Stimulated activated CD8-positive, alpha-beta memory T cell treated with anti-CD3 and anti-CD28 coated beads, Interleukin-7, amount 100 ng/mL, for 48 hours (primary cell): ENCODE measurements at regions not wholly inside any gene's neighbourhood (a gene's known extent, or its start where the extent isn't known, plus 50 kb on each side); places are given as distances from the start of the nearest gene placed in this dataset.

Source experiments
- DNase-seq, 2 donors: peaks; one replicate each; pipeline ENCODE4 v3.0.0-alpha.2; 2020; ENCODE audit warnings: low read depth in 1 of 2; ENCODE audit errors: extremely low read depth in 1 of 2

DNA sequence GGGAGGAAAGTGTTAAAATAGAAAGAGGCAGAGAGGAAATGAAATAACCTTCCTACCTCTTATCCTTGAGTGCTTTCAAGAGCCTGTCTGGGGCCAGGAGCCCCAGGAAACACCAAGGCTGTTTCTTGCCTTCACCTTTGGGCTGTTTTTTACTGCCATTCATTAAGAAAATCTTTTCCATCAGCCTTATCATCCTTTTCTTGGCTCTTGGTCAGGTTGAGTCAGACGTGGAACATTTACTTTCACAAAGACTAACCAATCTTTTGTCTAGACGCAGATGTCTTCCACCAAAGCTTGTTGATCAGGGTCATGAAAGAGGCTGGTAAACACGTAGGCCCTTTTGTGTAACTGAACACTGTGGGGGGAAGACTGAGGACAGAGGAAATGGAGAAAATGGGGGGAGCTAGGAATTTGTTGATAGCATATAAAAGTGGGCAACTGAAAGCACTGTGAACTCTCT lies 151.0 kb upstream of the THBS1 start:
- DNase-seq: no peak

DNA sequence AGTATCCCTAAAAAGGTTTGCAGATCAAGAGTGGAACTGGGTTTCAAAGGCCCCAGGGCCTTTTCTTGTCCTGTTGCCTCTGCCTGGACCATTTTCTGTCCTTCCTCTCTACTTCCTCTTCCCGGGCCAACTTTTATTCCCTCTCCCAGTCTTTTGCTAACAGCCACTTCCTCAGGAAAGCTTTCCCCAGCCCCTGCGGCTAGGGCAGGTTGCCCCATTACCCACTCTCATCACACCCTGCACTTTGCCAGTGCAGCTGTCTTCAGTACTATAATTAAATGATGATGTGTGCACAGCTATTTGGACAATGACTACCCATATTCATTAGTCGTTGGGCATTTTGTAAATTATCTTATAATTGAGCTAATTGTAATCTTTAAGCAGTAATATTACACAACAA lies 150.5 kb upstream of the THBS1 start:
- DNase-seq: no peak

DNA sequence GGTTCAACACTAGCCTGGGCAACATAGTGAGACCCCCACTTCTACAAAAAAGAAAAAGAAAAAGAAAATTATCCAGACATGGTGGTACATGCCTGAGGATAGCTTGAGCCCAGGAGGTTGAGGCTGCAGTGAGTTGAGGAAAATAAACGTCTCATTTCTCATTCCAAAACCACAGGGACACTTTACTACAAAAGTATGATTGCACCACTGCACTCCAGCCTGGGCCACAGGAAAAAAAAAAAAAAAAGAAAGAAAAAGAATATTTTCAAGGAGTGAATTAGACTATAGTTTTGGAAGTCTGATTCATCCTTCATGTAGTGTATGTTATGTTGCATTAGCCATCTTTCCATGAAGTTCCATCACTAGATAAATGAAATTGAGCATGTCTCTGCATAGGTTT lies 149.5 kb upstream of the THBS1 start:
- DNase-seq: no peak

DNA sequence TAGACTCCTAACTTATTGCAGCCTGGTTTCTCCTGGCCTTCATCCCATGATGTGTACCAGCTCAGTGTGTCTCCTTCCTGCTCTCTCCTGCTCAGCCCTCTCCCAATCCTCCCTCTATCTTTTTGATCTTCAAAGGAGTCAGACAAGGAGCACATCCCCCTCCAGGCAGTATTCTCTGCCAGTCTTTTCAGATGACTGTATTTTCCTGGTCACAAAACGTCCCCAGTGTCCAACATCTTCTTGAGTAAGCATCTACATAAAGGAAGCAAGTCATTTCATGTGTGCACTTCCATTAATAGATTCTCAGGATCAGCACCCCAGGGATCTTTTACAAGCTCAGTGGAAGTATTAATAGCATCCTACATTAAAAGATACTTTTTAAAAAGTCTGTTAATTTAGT lies 148.9 kb upstream of the THBS1 start:
- DNase-seq: no peak

DNA sequence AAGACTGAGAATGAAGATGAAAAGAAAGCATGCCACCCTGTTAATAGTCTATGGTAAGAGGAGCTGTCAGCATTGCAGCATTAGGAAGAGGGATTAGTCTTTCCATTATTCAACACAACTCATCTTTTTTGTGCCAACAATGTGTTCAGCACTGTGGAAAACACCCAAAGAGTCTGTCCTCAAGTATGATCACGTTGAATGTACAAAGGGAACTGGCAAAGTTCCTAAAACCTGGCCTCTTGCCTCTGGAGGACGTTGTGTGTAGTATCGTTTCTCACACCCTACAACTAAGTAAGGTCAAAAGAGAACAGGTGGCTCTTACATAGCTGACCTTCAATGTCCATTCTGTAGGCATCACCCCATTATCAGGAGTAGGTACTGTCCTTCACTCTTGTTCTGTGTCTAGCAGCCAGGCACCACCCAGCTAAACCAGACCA lies 147.9 kb upstream of the THBS1 start:
- DNase-seq: no peak

DNA sequence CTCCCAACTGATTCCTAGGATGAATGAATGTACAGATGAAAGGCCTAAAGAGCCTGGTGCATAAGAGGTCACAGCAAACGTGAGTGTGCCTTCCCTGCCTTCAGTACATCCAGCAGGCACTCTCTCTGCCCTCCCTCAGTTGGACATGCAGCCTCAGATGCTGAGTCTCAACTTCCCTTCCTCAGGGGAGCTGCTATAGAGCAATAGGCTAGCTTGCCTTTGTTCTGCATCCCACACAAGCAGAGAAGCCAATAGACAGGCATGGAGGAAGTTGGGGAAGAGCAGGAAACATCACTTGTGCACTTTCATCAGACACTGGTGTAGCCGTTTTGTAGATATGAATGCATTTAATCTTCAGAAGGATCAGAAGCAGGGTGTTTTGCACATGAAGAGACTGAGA lies 147.5 kb upstream of the THBS1 start:
- DNase-seq: no peak

DNA sequence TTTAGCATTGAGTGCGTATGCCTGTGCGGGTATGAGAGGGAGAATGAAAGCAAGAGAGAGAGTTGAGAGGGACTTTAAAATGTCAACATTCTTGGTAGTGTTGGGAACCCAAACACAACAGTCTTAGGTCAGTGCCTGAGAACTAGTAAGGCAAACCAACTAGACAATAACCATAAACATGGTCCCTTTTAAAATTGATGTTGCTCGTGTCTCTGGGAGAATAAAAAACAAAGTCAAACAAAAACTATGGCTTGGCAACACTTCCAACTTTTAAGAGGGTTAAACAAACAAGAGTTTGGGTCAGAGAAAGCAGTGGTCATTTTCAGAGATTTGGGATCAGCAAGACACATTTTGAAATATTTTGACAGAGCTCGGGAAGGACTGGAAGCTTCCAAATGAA lies 146.7 kb upstream of the THBS1 start:
- DNase-seq: no peak

DNA sequence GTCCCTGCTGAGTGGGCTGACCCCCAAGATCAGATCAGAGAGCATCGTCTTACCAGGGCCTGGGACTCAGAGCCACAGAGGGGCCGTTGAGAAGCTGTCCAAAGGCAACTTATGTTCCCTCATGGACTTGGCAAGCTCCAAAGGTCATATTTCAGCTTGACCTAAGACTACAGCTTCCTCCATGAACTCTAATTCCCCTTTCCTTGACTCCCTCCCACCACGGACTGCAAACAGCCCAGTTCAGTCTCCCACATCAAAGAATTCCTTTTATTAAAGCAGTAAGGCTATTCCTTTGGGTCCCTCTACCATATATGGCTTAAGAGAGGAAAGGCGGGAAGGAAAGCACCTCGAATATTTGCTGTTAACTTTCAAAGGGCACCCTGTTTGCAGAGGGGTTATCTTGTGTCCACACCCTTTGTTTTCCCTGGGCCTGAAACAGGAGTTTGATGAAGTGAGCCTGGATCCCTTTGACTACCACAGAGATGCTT lies 146.1 kb upstream of the THBS1 start:
- DNase-seq: no peak

DNA sequence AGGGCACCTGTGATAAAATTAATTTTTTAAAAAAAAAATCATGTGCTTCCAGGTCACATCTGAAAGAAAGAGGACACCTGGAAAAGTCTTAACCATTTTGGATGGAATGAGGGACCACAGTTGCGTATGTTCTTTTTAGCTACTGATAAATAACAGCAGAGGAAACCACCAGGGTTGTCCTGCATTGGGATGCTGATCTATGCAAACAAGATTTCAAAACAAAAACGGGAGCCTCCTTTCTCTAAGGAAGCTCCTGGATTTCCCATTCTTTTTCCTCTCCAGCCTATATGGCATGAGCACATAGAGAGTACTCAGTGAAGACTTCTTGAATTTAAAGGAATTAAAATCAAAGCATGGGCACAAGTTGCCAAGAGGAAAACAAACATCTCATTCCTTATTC lies 145.6 kb upstream of the THBS1 start:
- DNase-seq: no peak

DNA sequence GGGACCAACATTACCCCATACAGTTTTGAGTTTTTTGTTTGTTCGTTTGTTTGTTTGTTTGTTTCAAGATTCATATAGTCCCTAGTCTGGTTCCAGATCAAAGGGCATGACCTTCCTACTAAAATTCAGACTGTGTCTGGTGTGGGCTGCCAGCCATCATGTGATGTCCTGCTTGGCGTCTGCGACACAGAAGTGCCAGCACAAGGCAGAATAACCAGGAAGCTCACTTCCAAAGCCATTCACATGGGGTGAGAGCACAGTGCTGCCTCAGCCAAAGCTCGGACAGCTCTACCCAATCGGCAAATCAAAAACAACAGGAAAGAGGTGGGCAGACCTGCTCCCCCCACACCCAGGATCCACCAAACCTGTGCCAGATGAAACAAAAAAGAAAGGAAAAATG lies 142.6 kb upstream of the THBS1 start:
- no peak for DNase-seq

DNA sequence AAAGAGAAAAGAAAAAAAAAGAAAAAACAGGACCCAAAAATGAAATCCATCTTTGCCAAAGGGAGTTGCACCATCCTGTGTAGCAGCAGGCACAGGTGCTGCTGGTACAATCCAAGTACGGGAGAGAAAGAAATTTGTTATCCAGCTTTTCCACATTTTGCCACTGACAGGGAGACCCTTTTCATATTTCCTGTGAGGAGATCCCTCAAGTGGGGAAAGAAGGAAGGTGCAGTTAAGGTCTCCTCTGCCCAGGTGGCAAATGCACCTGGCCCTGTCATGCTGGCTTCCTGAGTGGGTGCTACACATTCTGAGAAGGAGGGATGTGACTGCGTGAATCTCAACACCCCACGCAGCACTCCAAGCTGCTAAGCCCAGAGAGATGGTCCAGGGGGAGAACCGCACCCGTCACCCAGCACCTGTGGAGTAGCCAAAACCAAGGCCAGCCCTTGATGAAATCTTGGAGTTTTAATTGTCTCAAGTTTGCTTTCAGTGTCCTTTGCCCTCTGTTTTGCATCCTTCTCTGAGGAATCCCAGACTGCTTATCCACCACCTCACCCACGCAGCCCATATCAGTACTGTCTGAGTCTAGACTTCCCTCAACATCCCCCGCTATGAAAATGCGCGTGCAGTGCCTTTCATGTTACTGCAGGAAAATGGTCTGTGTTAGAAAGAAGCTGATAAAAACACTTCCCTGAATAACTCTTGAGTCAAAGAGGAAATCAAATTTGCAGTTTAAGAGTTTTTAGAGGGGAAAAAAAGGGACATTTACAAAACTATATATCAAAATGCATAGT lies 141.9 kb upstream of the THBS1 start:
- DNase-seq: no peak

DNA sequence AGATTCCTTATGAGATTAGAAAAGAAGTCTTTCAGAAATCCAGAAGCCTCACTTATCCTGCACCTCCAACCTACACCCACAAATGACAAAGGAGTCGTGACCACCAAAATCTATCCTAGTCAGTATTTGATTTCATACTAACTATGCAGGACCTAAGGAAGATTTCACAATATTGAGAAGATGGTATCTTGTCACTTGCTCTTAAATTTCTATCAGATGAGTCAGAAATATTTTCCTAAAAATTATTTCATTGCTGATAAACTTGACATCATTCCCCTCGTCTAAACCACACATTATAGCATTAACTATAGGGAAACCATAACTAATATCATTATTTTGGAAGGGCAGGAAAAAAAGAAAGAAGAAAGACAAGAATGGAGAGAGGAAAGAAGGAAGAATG lies 138.0 kb upstream of the THBS1 start:
- no peak for DNase-seq

DNA sequence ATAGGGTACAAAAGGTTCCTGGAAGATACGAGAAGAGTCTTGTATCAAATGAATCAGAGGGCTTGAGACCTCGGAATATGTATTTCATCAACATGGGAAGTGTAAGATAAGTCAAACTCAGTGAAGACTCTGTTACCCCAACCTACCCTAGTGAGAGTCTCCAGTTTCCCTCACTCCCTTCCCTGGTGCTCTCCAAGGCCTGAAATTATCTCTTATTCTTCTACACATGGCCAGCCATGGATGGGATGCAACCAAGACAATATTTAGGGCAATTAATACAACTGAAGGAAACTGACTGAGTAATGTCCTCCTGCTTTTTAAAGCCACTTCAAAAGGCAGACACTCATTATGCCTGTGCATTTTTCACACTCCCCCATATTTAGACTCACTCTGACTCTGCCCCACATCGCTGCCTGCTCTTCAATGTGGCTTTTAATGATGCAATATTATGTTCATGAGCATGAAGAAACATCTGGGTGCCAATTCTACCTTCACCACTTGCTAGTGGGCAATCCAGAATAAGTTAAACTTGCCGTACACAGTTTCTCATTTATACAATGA lies 137.1 kb upstream of the THBS1 start:
- DNase-seq: no peak

DNA sequence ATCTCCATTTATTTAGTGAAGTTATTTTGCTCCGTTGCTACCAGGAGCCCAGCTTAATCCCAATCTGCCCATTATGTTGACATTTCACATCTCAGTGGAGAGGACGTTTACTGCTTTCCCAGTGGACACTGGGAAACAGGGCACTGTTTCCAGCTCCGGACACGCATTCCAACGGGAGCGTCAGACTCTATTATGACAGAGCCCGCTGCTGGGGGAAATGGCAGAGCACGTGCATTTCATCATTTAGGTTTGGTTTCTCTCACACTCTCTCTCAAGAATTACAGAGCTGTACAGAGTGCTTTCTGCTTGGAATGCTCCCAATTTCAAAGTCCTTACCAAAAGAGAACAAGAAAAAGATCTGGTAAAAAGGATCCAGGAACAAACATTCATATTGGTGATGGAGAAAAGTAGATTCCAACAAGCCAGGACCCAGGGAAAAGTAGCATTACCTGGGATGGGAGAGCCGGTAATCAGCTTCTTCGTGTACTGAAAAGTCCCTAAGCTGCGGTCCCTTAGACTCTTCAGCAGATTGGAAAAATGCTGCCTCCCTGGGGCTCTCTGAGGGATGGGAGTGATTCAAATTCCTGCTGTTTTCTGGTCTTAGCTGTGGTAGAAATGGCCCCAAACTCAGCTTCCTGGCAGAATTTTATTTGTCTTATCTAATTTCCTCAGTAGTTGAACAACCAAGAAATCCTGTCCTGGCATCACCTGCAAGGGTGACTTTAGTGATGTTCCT lies 136.0 kb upstream of the THBS1 start:
- no peak for DNase-seq

DNA sequence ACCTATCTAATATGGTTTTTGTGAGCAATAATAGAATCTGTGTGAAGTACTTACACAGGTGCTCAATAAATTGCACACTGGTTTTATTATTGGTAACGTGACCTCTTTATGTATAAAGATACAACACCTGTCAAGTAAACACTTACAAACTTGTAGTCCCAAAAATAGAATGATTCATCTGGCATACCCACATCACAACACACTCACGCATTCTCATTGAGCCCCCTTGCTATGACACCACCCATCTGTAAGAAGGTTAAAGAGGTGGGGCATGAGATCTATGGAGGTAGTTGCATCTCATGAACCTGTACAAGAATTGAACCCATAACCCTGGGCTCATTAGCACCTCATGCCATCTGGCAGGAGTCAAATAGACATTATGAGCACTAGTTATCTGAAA lies 134.9 kb upstream of the THBS1 start:
- DNase-seq: no peak

DNA sequence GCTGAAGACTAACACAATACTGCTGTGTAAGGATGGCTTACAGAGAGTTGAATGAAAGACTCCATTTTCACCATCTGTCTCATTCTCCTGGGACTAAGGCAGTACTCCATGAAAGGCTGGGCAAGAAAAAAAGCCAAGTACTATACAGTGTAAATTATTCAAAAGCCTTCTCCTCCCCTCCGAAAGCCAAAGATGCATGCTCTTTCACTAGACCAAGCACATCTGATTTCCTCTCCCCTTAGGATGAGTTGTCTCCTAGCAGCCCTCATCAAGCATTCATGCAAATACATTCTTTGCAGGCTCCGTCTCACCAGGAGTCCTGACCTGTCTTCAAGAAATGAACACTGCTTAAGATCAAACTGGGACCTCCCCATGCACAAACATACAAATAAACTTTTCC lies 133.5 kb upstream of the THBS1 start:
- no peak for DNase-seq

DNA sequence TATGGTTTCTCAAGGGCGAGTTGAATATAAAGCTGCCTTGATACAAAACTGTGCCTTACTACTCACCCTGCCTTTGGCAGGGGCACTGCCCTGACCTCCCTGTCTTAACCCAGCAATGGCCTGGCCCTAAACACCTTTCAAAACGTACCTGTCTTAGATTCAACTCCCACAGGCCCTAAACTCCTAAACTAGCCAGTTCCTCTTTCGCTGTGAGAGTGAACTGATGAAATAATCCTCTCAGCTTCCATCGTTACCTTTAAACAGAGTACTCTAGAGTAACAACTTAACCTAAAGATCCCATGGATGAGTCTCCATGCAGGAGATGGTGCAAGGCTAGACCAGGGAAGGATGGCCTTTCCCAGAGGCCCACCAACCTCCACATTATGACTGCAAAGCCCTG lies 133.0 kb upstream of the THBS1 start:
- DNase-seq: no peak

DNA sequence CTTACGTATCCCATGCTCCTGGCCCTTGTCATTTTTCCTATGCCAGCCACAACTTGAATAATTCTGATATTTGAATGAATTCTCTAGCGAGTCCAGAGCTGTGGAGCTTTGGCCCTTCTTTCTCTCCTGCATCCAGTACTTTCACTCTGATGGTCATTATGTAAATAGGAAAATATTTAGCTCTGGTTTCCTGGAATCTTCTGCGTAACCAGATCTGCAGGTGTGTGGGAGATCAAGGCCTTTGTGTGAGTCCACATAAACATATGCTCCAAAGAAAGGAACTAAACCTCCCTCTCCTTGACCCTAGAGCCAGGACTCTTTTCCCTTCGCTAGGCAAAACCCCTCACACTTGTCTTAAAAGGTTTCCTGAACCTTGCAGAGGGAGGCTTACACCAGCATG lies 132.5 kb upstream of the THBS1 start:
- no peak for DNase-seq

DNA sequence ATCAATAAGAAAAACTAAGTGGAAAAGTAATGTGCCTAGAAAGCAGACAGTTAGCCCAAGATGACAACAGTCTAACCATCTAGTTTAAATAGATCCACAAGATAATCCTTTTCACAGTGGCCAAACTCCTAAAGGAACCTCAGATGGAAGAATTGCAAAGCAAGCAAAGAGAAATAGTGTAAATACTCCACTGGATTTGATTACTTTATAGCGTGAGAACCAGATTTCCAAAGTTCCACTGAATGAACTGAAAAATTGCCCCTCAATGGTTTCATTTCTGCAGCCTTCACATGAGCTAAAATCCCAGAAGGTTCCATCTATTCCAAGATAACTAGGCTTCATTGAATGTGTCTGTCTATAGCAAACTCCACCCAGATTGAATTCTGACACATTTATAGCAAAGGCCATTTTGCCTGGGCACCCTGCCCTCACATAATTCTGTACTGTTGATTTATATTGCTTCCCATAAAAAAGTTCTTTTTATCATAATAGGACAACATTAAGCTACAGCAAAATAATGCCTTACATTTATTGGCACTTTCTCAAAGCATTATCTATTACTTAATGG lies 129.7 kb upstream of the THBS1 start:
- no peak for DNase-seq

DNA sequence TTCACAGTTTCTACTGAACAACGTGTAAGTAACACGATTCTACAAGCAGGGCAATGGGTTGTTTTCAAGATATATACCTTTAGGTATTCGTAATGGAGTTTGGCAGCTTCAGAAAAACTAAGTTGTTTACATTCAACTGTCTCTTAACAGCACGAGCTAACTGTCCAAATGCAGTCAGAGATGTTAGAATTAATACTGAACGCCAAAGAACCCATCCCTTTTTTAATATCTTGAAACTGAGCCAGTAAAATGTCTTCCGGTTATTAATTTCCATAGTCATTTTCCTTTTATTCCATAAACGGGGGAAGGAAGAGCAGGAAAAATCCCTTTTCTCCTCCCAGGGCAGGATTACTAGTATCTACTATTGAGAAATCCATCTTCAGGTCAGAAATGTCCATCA lies 129.0 kb upstream of the THBS1 start:
- DNase-seq: no peak

DNA sequence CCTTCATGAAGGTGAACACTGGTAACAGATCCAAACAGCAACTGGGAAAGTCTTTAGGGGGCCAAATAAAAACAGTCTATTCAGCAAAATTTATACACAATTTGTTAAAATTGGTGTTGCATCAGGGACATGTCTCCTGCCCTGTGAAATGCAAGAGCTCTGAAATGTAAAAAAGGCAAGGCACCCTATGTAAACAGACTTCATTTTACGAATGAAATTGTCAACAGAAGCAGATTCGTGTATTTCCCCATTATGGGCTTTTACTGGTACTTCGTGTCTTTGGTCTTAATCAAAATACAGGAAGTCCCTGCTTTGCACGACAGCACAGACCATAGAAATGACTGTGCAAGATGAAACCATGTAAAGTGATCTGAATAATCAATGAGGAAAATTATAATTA lies 127.3 kb upstream of the THBS1 start:
- no peak for DNase-seq
